ENCODE measurements at regions not wholly inside any gene's neighbourhood (a gene's known extent, or its start where the extent isn't known, plus 50 kb on each side); places are given as distances from the start of the nearest gene placed in this dataset.
"Not testable (repeated sequence)": the region's sequence is repeated elsewhere in the genome, so short reads cannot be mapped to it uniquely, and the experiment has no call there.

- no peak for DNase-seq
Observed at GRCh38 chr7:51428217-51428887, 111.7 kb upstream of the COBL start.

GRCh38 chr7:51426163-51426562, 109.6 kb upstream of the COBL start:
- no peak for DNase-seq

- not testable (repeated sequence) for DNase-seq
Observed at GRCh38 chr7:51409934-51410333, 93.3 kb upstream of the COBL start.

- DNase-seq: not testable (repeated sequence)
Observed at GRCh38 chr7:51397608-51398007, 81.0 kb upstream of the COBL start.

GRCh38 chr7:51393003-51393402, 76.4 kb upstream of the COBL start:
- DNase-seq: not testable (repeated sequence)

- not testable (repeated sequence) for DNase-seq
Observed at GRCh38 chr7:51389952-51390351, 73.3 kb upstream of the COBL start.

- DNase-seq: not testable (repeated sequence)
Observed at GRCh38 chr7:51389216-51389812, 72.7 kb upstream of the COBL start.

GRCh38 chr7:51388241-51388640, 71.6 kb upstream of the COBL start:
- DNase-seq: not testable (repeated sequence)

GRCh38 chr7:51386806-51387568, 70.4 kb upstream of the COBL start:
- not testable (repeated sequence) for DNase-seq

GRCh38 chr7:51386184-51386583, 69.6 kb upstream of the COBL start:
- DNase-seq: not testable (repeated sequence)

- DNase-seq: not testable (repeated sequence)
Observed at GRCh38 chr7:51382243-51382642, 65.6 kb upstream of the COBL start.

GRCh38 chr7:51376420-51377092, 59.9 kb upstream of the COBL start:
- DNase-seq: no peak

GRCh38 chr7:51374936-51375335, 58.3 kb upstream of the COBL start:
- no peak for DNase-seq

- not testable (repeated sequence) for DNase-seq
Observed at GRCh38 chr7:51373607-51374006, 57.0 kb upstream of the COBL start.

- DNase-seq: peak in 1 of 14 donors; percentile 6
Observed at GRCh38 chr7:51369746-51370145, 53.1 kb upstream of the COBL start.

- not testable (repeated sequence) for DNase-seq
Observed at GRCh38 chr7:51369228-51369627, 52.6 kb upstream of the COBL start.

GRCh38 chr7:51368334-51368733, 51.7 kb upstream of the COBL start:
- no peak for DNase-seq

GRCh38 chr7:51367614-51367968, 51.0 kb upstream of the COBL start:
- no peak for DNase-seq

GRCh38 chr7:51366930-51367613, 50.5 kb upstream of the COBL start:
- peak in 8 of 14 donors; percentile 15 to 59 (median 24) for DNase-seq

Measured in C1 segment of cervical spinal cord (tissue), 14 donors.